Duodenal mucosa (tissue), 2 donors: ENCODE measurements at regions not wholly inside any gene's neighbourhood (a gene's known extent, or its start where the extent isn't known, plus 50 kb on each side); places are given as distances from the start of the nearest gene placed in this dataset.

Experiments used
- H3K27ac ChIP-seq: one replicate; pipeline ENCODE4 v1.7.0; 2013; ENCODE audit warnings: low read depth, low read length
- H3K27me3 ChIP-seq, 2 donors: one replicate each; pipeline ENCODE4 v1.7.0; 2013; ENCODE audit warnings: low read length in 2 of 2, control low read depth in 1 of 2; ENCODE audit not compliant: insufficient read depth in 2 of 2, control insufficient read depth in 1 of 2
- H3K36me3 ChIP-seq, 2 donors: one replicate each; pipeline ENCODE4 v1.7.0; 2013; ENCODE audit warnings: low read length in 2 of 2, control low read depth in 1 of 2; ENCODE audit not compliant: insufficient read depth in 2 of 2, control insufficient read depth in 1 of 2
- H3K4me1 ChIP-seq, 2 donors: one replicate each; pipeline ENCODE4 v1.7.0; 2013; ENCODE audit warnings: low read length in 2 of 2, control low read depth in 1 of 2; ENCODE audit not compliant: insufficient read depth in 2 of 2, control insufficient read depth in 1 of 2
- H3K4me3 ChIP-seq, 2 donors: one replicate each; pipeline ENCODE4 v1.7.0; 2013; ENCODE audit warnings: low read length in 2 of 2, low read depth in 1 of 2
- H3K9ac ChIP-seq, 2 donors: one replicate each; pipeline ENCODE4 v1.7.0; 2013; ENCODE audit warnings: low read length in 2 of 2, low read depth in 1 of 2
- H3K9me3 ChIP-seq, 2 donors: one replicate each; pipeline ENCODE4 v1.7.0; 2013; ENCODE audit warnings: low read length in 2 of 2, control low read depth in 1 of 2; ENCODE audit not compliant: control insufficient read depth in 1 of 2

GRCh38 chr10:130873636-130874035 is 437.9 kb downstream of the TCERG1L start:
- H3K9me3 ChIP-seq: no peaks in the 10 kb centered on the region
- no peak overlapping the region for H3K27ac ChIP-seq
- no peak overlapping the region for H3K9ac ChIP-seq
- no peaks in the 10 kb centered on the region for H3K36me3 ChIP-seq
- no peaks in the 10 kb centered on the region for H3K4me1 ChIP-seq
- no peak overlapping the region for H3K4me3 ChIP-seq
- no peaks in the 10 kb centered on the region for H3K27me3 ChIP-seq

GRCh38 chr10:130875116-130875515 is 436.4 kb downstream of the TCERG1L start:
- H3K9ac ChIP-seq: no peak overlapping the region
- no peaks in the 10 kb centered on the region for H3K9me3 ChIP-seq
- H3K27ac ChIP-seq: no peak overlapping the region
- no peak overlapping the region for H3K4me3 ChIP-seq
- H3K27me3 ChIP-seq: no peaks in the 10 kb centered on the region
- H3K36me3 ChIP-seq: no peaks in the 10 kb centered on the region
- H3K4me1 ChIP-seq: no peaks in the 10 kb centered on the region

DNA sequence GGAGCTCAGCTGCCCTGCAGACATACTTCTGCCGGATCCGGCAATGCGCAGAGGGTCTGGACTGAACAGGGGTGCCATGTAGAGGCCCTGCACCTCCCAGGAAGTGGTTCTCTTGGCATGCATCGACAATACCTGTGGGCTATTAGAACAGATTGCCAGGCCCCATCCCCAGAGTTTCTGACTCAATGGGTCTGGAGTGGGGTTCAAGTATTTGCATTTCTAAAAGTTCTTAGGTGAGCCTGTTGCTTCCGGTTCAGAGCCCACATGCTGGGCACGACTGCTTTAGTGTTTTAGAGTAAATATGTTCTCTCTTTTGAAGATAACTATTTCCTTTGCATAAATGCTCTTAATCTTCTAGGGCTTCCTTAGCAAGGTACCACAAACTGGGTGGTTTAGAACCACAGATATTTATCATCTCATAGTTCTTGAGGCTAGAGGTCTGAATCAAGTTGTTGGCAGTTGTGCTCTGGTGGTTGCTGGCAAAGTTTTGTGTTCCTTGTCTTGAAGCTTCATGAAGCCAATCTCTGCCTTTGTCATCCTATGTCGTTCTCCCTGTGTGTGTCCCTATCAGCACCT is 435.5 kb downstream of the TCERG1L start:
- Histone ChIP-seq H3K27me3 (no peaks in the 10 kb centered on the region), H3K4me3 (no peak overlapping the region), H3K27ac (no peak overlapping the region)

GRCh38 chr10:130877126-130877525 is 434.4 kb downstream of the TCERG1L start:
- Histone ChIP-seq H3K4me3 (no peak overlapping the region), H3K27ac (no peak overlapping the region), H3K9me3 (no peaks in the 10 kb centered on the region), H3K36me3 (no peaks in the 10 kb centered on the region), H3K9ac (no peak overlapping the region), H3K4me1 (no peaks in the 10 kb centered on the region), H3K27me3 (no peaks in the 10 kb centered on the region)

More for the DNA sequence above, 435.5 kb downstream of the TCERG1L start:
- H3K36me3 ChIP-seq: no peaks in the 10 kb centered on the region
- no peaks in the 10 kb centered on the region for H3K9me3 ChIP-seq
- H3K4me1 ChIP-seq: no peaks in the 10 kb centered on the region
- H3K9ac ChIP-seq: no peak overlapping the region

GRCh38 chr10:130878131-130878530 is 433.4 kb downstream of the TCERG1L start:
- Histone ChIP-seq H3K36me3 (no peaks in the 10 kb centered on the region), H3K27me3 (no peaks in the 10 kb centered on the region), H3K4me1 (no peaks in the 10 kb centered on the region), H3K9me3 (no peaks in the 10 kb centered on the region), H3K9ac (no peak overlapping the region), H3K27ac (no peak overlapping the region), H3K4me3 (no peak overlapping the region)

GRCh38 chr10:130882906-130883305 is 428.6 kb downstream of the TCERG1L start:
- H3K4me1 ChIP-seq: no peaks in the 10 kb centered on the region
- no peaks in the 10 kb centered on the region for H3K36me3 ChIP-seq
- H3K4me3 ChIP-seq: no peak overlapping the region
- no peak overlapping the region for H3K9ac ChIP-seq
- no peaks in the 10 kb centered on the region for H3K27me3 ChIP-seq
- H3K9me3 ChIP-seq: no peaks in the 10 kb centered on the region
- H3K27ac ChIP-seq: no peak overlapping the region

DNA sequence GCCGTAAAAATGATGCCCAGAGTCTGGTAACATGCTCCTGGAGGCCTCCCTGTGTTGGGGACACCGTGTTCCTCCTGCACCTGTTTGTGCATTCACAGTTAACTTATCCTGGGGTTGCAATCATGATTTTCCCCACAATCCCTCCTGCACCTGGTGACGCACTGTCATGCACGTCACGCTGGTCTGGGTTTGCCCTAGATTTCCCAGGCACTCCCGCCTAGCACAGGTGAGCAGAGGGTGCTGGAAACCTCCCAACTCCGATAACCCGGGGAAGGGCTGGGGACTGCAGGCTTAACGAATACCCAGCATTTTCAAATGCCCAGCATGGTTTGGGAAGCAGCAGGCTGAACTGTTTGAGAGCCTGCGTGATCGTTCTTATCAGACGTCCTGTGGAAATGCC is 427.1 kb downstream of the TCERG1L start:
- H3K4me1 ChIP-seq: no peaks in the 10 kb centered on the region
- H3K4me3 ChIP-seq: no peak overlapping the region
- no peaks in the 10 kb centered on the region for H3K36me3 ChIP-seq
- no peak overlapping the region for H3K27ac ChIP-seq
- H3K9ac ChIP-seq: no peak overlapping the region
- no peaks in the 10 kb centered on the region for H3K27me3 ChIP-seq
- H3K9me3 ChIP-seq: no peaks in the 10 kb centered on the region

DNA sequence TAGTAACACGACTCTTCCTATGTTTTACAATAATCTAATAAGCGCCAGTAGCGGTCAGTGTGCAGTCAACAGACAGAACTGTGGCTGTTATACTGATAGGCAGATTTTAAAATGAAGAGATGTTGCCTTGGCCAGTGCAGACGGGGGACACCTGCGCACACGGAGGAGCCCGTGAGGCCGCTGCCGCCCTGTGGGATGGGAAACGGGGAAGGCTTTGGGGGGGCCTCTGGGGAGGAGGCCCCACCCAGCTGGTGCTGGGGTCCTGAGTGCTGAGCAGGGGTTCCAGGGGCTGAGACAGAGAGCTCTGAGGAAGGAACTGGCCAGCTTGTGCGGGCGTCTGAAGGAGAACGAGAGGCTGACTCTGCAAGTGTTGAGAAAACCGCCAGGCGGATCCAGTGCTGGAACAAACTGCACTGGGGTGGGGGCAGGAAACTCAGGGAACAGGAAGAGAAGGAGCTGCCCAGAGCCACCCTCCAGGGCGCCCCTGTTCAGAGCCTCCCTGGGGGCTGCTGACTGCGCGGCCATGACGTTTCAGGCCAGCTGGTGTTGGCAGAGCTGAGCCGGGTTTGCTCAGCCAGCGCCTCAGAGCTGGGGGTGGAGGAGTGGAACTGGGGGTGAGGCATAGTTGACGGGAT is 426.4 kb downstream of the TCERG1L start:
- Histone ChIP-seq H3K27me3 (no peaks in the 10 kb centered on the region), H3K4me1 (no peaks in the 10 kb centered on the region), H3K4me3 (no peak overlapping the region), H3K9me3 (no peaks in the 10 kb centered on the region), H3K9ac (no peak overlapping the region), H3K36me3 (no peaks in the 10 kb centered on the region), H3K27ac (no peak overlapping the region)

GRCh38 chr10:130887170-130887569 is 424.4 kb downstream of the TCERG1L start:
- Histone ChIP-seq H3K4me3 (no peak overlapping the region), H3K36me3 (no peaks in the 10 kb centered on the region), H3K9me3 (no peaks in the 10 kb centered on the region), H3K4me1 (no peaks in the 10 kb centered on the region), H3K27ac (no peak overlapping the region), H3K27me3 (no peaks in the 10 kb centered on the region), H3K9ac (no peak overlapping the region)

DNA sequence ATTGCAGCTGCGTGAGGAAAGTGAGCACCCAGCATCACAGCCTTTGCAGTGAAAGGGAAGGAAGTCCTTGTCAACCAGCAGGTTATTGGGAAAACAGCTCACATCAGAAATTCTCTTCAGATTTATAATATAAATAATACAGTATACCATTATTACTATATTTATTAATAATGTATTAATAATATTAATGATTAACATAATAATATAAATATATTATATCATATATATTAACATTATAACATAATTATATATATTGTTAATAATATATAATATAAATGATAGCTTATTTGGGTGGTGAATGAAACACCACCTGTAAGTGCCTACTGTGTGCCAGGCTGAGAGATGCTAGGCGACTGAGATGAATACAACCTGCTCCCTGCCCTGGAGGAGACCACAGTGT is 423.0 kb downstream of the TCERG1L start:
- Histone ChIP-seq H3K27me3 (no peaks in the 10 kb centered on the region), H3K4me1 (no peaks in the 10 kb centered on the region), H3K9ac (no peak overlapping the region), H3K27ac (no peak overlapping the region), H3K36me3 (no peaks in the 10 kb centered on the region), H3K9me3 (no peaks in the 10 kb centered on the region), H3K4me3 (no peak overlapping the region)
